Right atrium auricular region (tissue), 2 donors: ENCODE measurements at regions not wholly inside any gene's neighbourhood (a gene's known extent, or its start where the extent isn't known, plus 50 kb on each side); places are given as distances from the start of the nearest gene placed in this dataset.

Source experiments
- DNase-seq: peaks from one replicate; pipeline ENCODE4 v3.0.0-alpha.2; 2019; ENCODE audit warnings: low spot score
- H3K27ac ChIP-seq, 2 donors: fragments of 200-600 bp; sonication (generic); 1 replicate in 1 of 2; 2 replicates in 1 of 2; pipeline ENCODE4 v1.5.1; 2016 to 2019
- H3K27me3 ChIP-seq, 2 donors: fragments of 200-600 bp; sonication (generic); one replicate each; pipeline versions ENCODE4 v1.5.1 to v1.6.0; 2017 to 2019
- H3K36me3 ChIP-seq: fragments of 200-600 bp; sonication (generic); one replicate; pipeline ENCODE4 v1.5.1; 2016
- H3K4me1 ChIP-seq, 2 donors: fragments of 200-600 bp; sonication (generic); one replicate each; pipeline versions ENCODE4 v1.5.1 to v1.6.0; 2017 to 2019
- H3K4me3 ChIP-seq, 2 donors: fragments of 200-600 bp; sonication (generic); 1 replicate in 1 of 2; 2 replicates in 1 of 2; pipeline ENCODE4 v1.5.1; 2017 to 2019; ENCODE audit warnings: mild to moderate bottlenecking in 1 of 2, moderate library complexity in 1 of 2
- H3K9me3 ChIP-seq, 2 donors: fragments of 200-600 bp; sonication (generic); one replicate each; pipeline ENCODE4 v1.5.1; 2019
- TF ChIP-seq, protein P1 (sequence below), 2 donors: fragments of 200-600 bp; sonication (generic); IDR thresholded peaks; one replicate each; pipeline ENCODE4 v1.5.1; 2019; ENCODE audit warnings: antibody characterized with exemption in 2 of 2

GRCh38 chr21:21605521-21605920 is 607.3 kb downstream of the NCAM2 start:
- no peaks in the 10 kb centered on the region for H3K36me3 ChIP-seq

DNA sequence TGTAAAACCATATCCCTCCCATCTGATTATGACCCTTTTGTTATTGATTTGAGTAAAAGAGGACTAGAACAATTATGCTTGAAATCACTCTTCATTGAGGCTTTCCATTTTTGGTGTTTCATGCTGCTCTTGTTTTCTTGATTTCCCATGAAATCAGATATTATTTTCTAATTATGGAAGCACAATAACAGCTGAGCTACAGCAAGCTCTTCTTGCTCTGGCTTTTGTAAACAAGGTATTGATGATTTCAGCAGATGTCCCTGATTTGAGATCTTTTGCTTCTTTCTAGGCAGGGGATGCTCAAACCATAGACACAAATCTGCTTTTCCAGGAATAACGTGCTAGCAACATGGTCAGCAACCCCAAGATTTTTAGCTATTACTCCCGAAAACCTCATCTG is 607.8 kb downstream of the NCAM2 start:
- TF ChIP-seq, protein P1, sequence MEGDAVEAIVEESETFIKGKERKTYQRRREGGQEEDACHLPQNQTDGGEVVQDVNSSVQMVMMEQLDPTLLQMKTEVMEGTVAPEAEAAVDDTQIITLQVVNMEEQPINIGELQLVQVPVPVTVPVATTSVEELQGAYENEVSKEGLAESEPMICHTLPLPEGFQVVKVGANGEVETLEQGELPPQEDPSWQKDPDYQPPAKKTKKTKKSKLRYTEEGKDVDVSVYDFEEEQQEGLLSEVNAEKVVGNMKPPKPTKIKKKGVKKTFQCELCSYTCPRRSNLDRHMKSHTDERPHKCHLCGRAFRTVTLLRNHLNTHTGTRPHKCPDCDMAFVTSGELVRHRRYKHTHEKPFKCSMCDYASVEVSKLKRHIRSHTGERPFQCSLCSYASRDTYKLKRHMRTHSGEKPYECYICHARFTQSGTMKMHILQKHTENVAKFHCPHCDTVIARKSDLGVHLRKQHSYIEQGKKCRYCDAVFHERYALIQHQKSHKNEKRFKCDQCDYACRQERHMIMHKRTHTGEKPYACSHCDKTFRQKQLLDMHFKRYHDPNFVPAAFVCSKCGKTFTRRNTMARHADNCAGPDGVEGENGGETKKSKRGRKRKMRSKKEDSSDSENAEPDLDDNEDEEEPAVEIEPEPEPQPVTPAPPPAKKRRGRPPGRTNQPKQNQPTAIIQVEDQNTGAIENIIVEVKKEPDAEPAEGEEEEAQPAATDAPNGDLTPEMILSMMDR (IDR thresholded peaks at IDR 0.05) = no peak
- H3K4me1 ChIP-seq = no peaks in the 10 kb centered on the region
- no peak overlapping the region for H3K4me3 ChIP-seq
- H3K27ac ChIP-seq = no peak overlapping the region
- no peaks in the 10 kb centered on the region for H3K9me3 ChIP-seq
- no peaks in the 10 kb centered on the region for H3K36me3 ChIP-seq
- DNase-seq = no peak
- H3K27me3 ChIP-seq = no peaks in the 10 kb centered on the region

More at GRCh38 chr21:21605521-21605920, 607.3 kb downstream of the NCAM2 start:
- H3K27ac ChIP-seq = no peak overlapping the region
- H3K4me3 ChIP-seq = no peak overlapping the region
- no peaks in the 10 kb centered on the region for H3K27me3 ChIP-seq
- DNase-seq = no peak
- TF ChIP-seq, protein P1 (IDR thresholded peaks at IDR 0.05) = no peak
- no peaks in the 10 kb centered on the region for H3K9me3 ChIP-seq
- no peaks in the 10 kb centered on the region for H3K4me1 ChIP-seq

- Histone ChIP-seq H3K27ac (no peak overlapping the region), H3K9me3 (no peaks in the 10 kb centered on the region), H3K4me1 (no peaks in the 10 kb centered on the region), H3K36me3 (no peaks in the 10 kb centered on the region), H3K4me3 (no peak overlapping the region), H3K27me3 (no peaks in the 10 kb centered on the region)
- TF ChIP-seq, protein P1 (IDR thresholded peaks at IDR 0.05) = no peak
- no peak for DNase-seq
These were observed 614.3 kb downstream of the NCAM2 start for GRCh38 chr21:21612466-21612865.

DNA sequence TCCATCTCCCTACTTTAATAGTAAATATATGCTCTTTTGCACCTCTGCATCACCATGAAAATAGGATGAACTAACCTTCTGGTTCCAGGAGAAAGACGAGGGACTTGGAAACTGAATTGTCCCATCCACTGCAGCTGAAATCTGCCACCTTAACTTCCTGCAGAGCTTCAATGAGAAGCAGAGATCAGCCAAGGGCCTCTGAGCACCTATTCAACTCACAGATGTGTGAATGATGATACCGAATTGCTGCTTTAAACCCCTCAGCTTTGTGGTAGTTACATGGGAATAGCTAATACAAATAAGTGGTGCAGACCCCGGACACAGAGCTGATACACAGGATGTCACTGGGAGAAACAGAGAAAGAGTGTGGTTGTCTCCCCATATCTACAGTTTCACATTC is 616.8 kb downstream of the NCAM2 start:
- Histone ChIP-seq H3K27me3 (no peaks in the 10 kb centered on the region), H3K9me3 (no peaks in the 10 kb centered on the region), H3K4me1 (no peaks in the 10 kb centered on the region), H3K27ac (no peak overlapping the region), H3K36me3 (no peaks in the 10 kb centered on the region), H3K4me3 (no peak overlapping the region)
- TF ChIP-seq, protein P1 (IDR thresholded peaks at IDR 0.05) = no peak
- DNase-seq = no peak

DNA sequence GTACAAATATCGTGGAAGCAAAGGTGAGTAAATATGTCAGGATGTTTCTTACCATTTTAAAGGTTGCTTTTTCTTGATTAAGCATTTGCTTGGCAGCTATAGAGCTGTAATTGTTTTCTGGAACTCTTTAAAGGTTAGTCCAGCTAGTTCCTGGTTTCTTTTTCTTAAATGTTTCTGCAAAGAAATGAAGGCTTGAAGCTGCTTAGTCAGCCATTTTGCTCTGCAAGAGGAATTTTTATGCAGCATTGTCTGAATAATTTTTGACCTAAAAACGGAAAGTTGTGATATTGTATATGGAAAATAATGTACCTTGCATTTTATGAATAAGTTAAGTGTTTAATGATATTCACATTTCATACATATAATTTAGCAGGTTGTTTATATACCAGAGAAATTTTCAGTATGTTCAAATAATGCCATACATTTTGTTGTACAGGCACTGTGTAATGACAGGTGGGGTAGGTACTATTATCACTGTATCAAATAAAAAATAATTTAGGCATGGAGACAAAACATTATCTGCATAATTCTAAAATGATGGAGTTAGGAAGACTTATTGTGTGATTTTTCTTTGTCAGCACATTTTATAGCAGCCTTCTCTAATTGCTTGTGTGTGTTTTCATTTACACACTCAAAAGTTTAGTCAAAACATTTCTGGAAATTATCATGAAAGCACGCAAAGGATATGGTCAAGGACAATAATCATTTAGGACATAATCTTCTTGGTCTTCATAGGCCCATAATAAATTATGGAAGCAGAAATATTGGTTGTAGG is 624.4 kb downstream of the NCAM2 start:
- TF ChIP-seq, protein P1 (IDR thresholded peaks at IDR 0.05) = no peak
- Histone ChIP-seq H3K27ac (no peak overlapping the region), H3K9me3 (no peaks in the 10 kb centered on the region), H3K4me3 (no peak overlapping the region), H3K27me3 (no peaks in the 10 kb centered on the region), H3K36me3 (no peaks in the 10 kb centered on the region), H3K4me1 (no peaks in the 10 kb centered on the region)
- DNase-seq = no peak

DNA sequence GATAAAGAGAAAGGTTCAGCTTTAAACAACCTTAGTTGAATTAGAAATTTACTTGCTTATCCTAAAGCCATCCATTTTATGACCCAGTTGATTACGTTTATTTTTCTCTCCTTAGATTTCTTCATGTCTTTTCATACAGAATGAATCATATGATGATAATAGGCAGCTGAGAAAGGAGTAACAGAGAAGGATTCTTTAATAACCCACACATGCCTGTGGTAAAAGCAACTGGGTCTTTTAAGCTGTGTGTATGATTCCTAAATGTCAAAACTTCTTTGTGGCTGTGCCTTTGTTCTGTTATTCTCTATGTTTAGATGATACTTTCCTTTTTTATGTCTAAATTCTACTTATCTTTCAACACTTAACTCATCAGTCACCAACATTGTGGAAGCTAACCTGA is 626.5 kb downstream of the NCAM2 start:
- Histone ChIP-seq H3K36me3 (no peaks in the 10 kb centered on the region), H3K27ac (no peak overlapping the region), H3K4me3 (no peak overlapping the region), H3K4me1 (no peaks in the 10 kb centered on the region), H3K27me3 (no peaks in the 10 kb centered on the region), H3K9me3 (no peaks in the 10 kb centered on the region)
- TF ChIP-seq, protein P1 (IDR thresholded peaks at IDR 0.05) = no peak
- DNase-seq = no peak
